Breast epithelium (tissue), 4 donors: ENCODE measurements at regions not wholly inside any gene's neighbourhood (a gene's known extent, or its start where the extent isn't known, plus 50 kb on each side); places are given as distances from the start of the nearest gene placed in this dataset.

Experiments
- DNase-seq, 2 donors: peaks; one replicate each; pipeline ENCODE4 v3.0.0-alpha.2; 2019; ENCODE audit warnings: low spot score in 2 of 2
- H3K27ac ChIP-seq, 2 donors: fragments of 200-600 bp; sonication (generic) in 1 of 2; one replicate each; pipeline ENCODE4 v1.5.1; 2016 to 2019; ENCODE audit warnings: mild to moderate bottlenecking in 1 of 2
- H3K27me3 ChIP-seq, 2 donors: fragments of 200-600 bp; sonication (generic) in 1 of 2; one replicate each; pipeline versions ENCODE4 v1.5.1 to v1.6.0; 2017 to 2019; ENCODE audit warnings: control low read depth in 1 of 2, mild to moderate bottlenecking in 1 of 2
- H3K36me3 ChIP-seq: fragments of 200-600 bp; one replicate; pipeline ENCODE4 v1.5.1; 2019
- H3K4me1 ChIP-seq, 2 donors: fragments of 200-600 bp; sonication (generic); one replicate each; pipeline ENCODE4 v1.5.1; 2016 to 2019; ENCODE audit warnings: control low read depth in 1 of 2
- H3K4me3 ChIP-seq, 3 donors: fragments of 200-600 bp; sonication (generic); 1 replicate in 2 of 3; 2 replicates in 1 of 3; pipeline ENCODE4 v1.5.1; 2016 to 2019; ENCODE audit warnings: mild to moderate bottlenecking in 3 of 3, moderate library complexity in 2 of 3
- H3K9me3 ChIP-seq, 2 donors: fragments of 200-600 bp; sonication (generic) in 1 of 2; one replicate each; pipeline ENCODE4 v1.5.1; 2016 to 2019; ENCODE audit warnings: control low read depth in 1 of 2
- CTCF ChIP-seq, 3 donors: fragments of 450-650 bp; IDR thresholded peaks; one replicate each; pipeline ENCODE4 v1.5.1; 2016 to 2017; ENCODE audit warnings: antibody characterized with exemption in 3 of 3, mild to moderate bottlenecking in 3 of 3, moderate library complexity in 3 of 3
- POLR2A ChIP-seq: fragments of 450-650 bp; IDR thresholded peaks from one replicate; pipeline ENCODE4 v1.6.1; 2016; ENCODE audit warnings: antibody characterized with exemption, mild to moderate bottlenecking, moderate library complexity
- POLR2AphosphoS5 ChIP-seq, 3 donors: sonication (generic); formaldehyde crosslinking; IDR thresholded peaks; one replicate each; pipeline ENCODE4 v1.6.1; 2017; ENCODE audit warnings: antibody characterized with exemption in 3 of 3
- intact Hi-C: fragments of 100-400 bp; cut with DNase I; formaldehyde crosslinking; loops from one replicate; pipeline ENCODE4 v1.15.1; 2023; ENCODE audit warnings: low total_unique reads

GRCh38 chr15:46732060-46732459 lies 985.2 kb upstream of the SEMA6D start:
- intact Hi-C loops, result no loop called here
- no peaks in the 10 kb centered on the region for H3K4me1 ChIP-seq
- no peaks in the 10 kb centered on the region for H3K36me3 ChIP-seq
- H3K27me3 ChIP-seq, result no peaks in the 10 kb centered on the region
- no peak overlapping the region for H3K27ac ChIP-seq
- peaks cover 12 to 19% of the 10 kb centered on the region in 2 donors for H3K9me3 ChIP-seq
- H3K4me3 ChIP-seq, result no peak overlapping the region
- no peak for TF ChIP-seq POLR2A
- no peak for TF ChIP-seq CTCF (IDR thresholded peaks at IDR 0.05)
- TF ChIP-seq POLR2AphosphoS5 (IDR thresholded peaks at IDR 0.05), result no peak
- DNase-seq, result no peak

- intact Hi-C loops, result no loop called here
- no peak for TF ChIP-seq POLR2AphosphoS5 (IDR thresholded peaks at IDR 0.05)
- TF ChIP-seq CTCF (IDR thresholded peaks at IDR 0.05), result no peak
Observed at GRCh38 chr15:46735115-46735514, 982.2 kb upstream of the SEMA6D start.

GRCh38 chr15:46751303-46751702 lies 966.0 kb upstream of the SEMA6D start:
- DNase-seq, result no peak
- H3K4me1 ChIP-seq, result no peaks in the 10 kb centered on the region
- H3K36me3 ChIP-seq, result no peaks in the 10 kb centered on the region
- no peaks in the 10 kb centered on the region for H3K9me3 ChIP-seq
- no peaks in the 10 kb centered on the region for H3K27me3 ChIP-seq
- no peak overlapping the region for H3K27ac ChIP-seq
- H3K4me3 ChIP-seq, result no peak overlapping the region
- intact Hi-C loops, result no loop called here
- TF ChIP-seq POLR2A (no peak), POLR2AphosphoS5 (IDR thresholded peaks at IDR 0.05) (no peak), CTCF (IDR thresholded peaks at IDR 0.05) (no peak)

More at GRCh38 chr15:46735115-46735514, 982.2 kb upstream of the SEMA6D start:
- no peaks in the 10 kb centered on the region for H3K9me3 ChIP-seq
- no peaks in the 10 kb centered on the region for H3K36me3 ChIP-seq
- no peaks in the 10 kb centered on the region for H3K4me1 ChIP-seq
- DNase-seq, result no peak
- H3K27me3 ChIP-seq, result no peaks in the 10 kb centered on the region
- H3K4me3 ChIP-seq, result no peak overlapping the region
- H3K27ac ChIP-seq, result no peak overlapping the region

GRCh38 chr15:46753946-46754345 lies 963.4 kb upstream of the SEMA6D start:
- TF ChIP-seq CTCF (IDR thresholded peaks at IDR 0.05) (no peak), POLR2A (no peak), POLR2AphosphoS5 (IDR thresholded peaks at IDR 0.05) (no peak)
- no peak for DNase-seq
- Histone ChIP-seq H3K4me3 (no peak overlapping the region), H3K9me3 (no peaks in the 10 kb centered on the region), H3K27ac (no peak overlapping the region), H3K27me3 (no peaks in the 10 kb centered on the region), H3K4me1 (no peaks in the 10 kb centered on the region), H3K36me3 (no peaks in the 10 kb centered on the region)
- intact Hi-C loops, result no loop called here

- no peaks in the 10 kb centered on the region for H3K4me1 ChIP-seq
- H3K9me3 ChIP-seq, result peaks cover 0 to 2% of the 10 kb centered on the region in 2 donors
- no peaks in the 10 kb centered on the region for H3K27me3 ChIP-seq
- intact Hi-C loops, result no loop called here
- H3K27ac ChIP-seq, result no peak overlapping the region
- TF ChIP-seq CTCF (IDR thresholded peaks at IDR 0.05) (no peak), POLR2A (no peak), POLR2AphosphoS5 (IDR thresholded peaks at IDR 0.05) (no peak)
- no peak for DNase-seq
- no peak overlapping the region for H3K4me3 ChIP-seq
- no peaks in the 10 kb centered on the region for H3K36me3 ChIP-seq
Observed at GRCh38 chr15:46763091-46763490, 954.2 kb upstream of the SEMA6D start.
